Neural cell (in vitro differentiated cells): ENCODE measurements at regions not wholly inside any gene's neighbourhood (a gene's known extent, or its start where the extent isn't known, plus 50 kb on each side); places are given as distances from the start of the nearest gene placed in this dataset.

Source experiments
- H2AFZ ChIP-seq: fragments of 200-600, 300-800 bp; sonication (generic), shearing (Covaris generic); 2 replicates; pipeline ENCODE4 v1.6.0; 2014; ENCODE audit warnings: low read depth, mild to moderate bottlenecking, antibody characterized with exemption, low read length, moderate library complexity
- H3F3A ChIP-seq: fragments of 200-600 bp; shearing (Covaris generic); 2 replicates; pipeline ENCODE4 v1.6.1; 2016; ENCODE audit warnings: mild to moderate bottlenecking, moderate library complexity, mixed read lengths, antibody characterized with exemption, low read length; ENCODE audit not compliant: insufficient read depth, poor library complexity, severe bottlenecking
- H3K27ac ChIP-seq: fragments of 200-600, 300-800 bp; sonication (generic), shearing (Covaris generic); 2 replicates; pipeline ENCODE4 v1.5.1; 2014; ENCODE audit warnings: mild to moderate bottlenecking, low read length, moderate library complexity
- H3K27me3 ChIP-seq: fragments of 300-800, 200-600 bp; sonication (generic), shearing (Covaris generic); 2 replicates; pipeline ENCODE4 v1.6.0; 2014; ENCODE audit warnings: mild to moderate bottlenecking, low read depth, low read length, moderate library complexity; ENCODE audit not compliant: insufficient read depth
- H3K36me3 ChIP-seq: fragments of 300-800, 200-600 bp; sonication (generic), shearing (Covaris generic); 2 replicates; pipeline ENCODE4 v1.5.1; 2014; ENCODE audit warnings: mild to moderate bottlenecking, antibody characterized with exemption, low read length, moderate library complexity; ENCODE audit not compliant: insufficient read depth
- H3K4me2 ChIP-seq: fragments of 300-800, 200-600 bp; sonication (generic), shearing (Covaris generic); 2 replicates; pipeline ENCODE4 v1.6.0; 2014; ENCODE audit warnings: mild to moderate bottlenecking, low read length
- H3K4me3 ChIP-seq: fragments of 300-800, 200-600 bp; sonication (generic), shearing (Covaris generic); 2 replicates; pipeline ENCODE4 v1.5.1; 2014; ENCODE audit warnings: mild to moderate bottlenecking, low read length, moderate library complexity
- H3K79me2 ChIP-seq: fragments of 200-600 bp; shearing (Covaris generic); replicated peaks from 2 replicates; pipeline ENCODE4 v1.6.0; 2014; ENCODE audit warnings: mild to moderate bottlenecking, low read length, moderate library complexity; ENCODE audit not compliant: insufficient read depth
- H3K9ac ChIP-seq: fragments of 300-800, 200-600 bp; sonication (generic), shearing (Covaris generic); 2 replicates; pipeline ENCODE4 v1.6.1; 2016; ENCODE audit warnings: mild to moderate bottlenecking, low read length, mixed read lengths
- H3K9me2 ChIP-seq: fragments of 200-600 bp; shearing (Covaris generic); 2 replicates; pipeline ENCODE4 v1.6.1; 2016; ENCODE audit warnings: mild to moderate bottlenecking, low read length, mixed read lengths; ENCODE audit not compliant: insufficient read depth
- H3K9me3 ChIP-seq: fragments of 200-600, 300-800 bp; sonication (generic), shearing (Covaris generic); 2 replicates; pipeline ENCODE4 v1.6.1; 2016; ENCODE audit warnings: mild to moderate bottlenecking, mixed run types, low read length, moderate library complexity, mixed read lengths
- H4K20me1 ChIP-seq: fragments of 200-600 bp; shearing (Covaris generic); 2 replicates; pipeline ENCODE4 v1.6.1; 2016; ENCODE audit warnings: mild to moderate bottlenecking, mixed run types; ENCODE audit not compliant: insufficient read depth
- CTCF ChIP-seq: fragments of 450-650 bp; IDR thresholded peaks from 2 replicates; pipeline ENCODE4 v1.5.1; 2014; ENCODE audit warnings: antibody characterized with exemption, mild to moderate bottlenecking, moderate library complexity; ENCODE audit not compliant: poor library complexity, severe bottlenecking
- EP300 ChIP-seq: fragments of 450-650 bp; conservative IDR thresholded peaks from 2 replicates; pipeline ENCODE4 v1.6.1; 2014; ENCODE audit warnings: antibody characterized with exemption, mild to moderate bottlenecking, moderate library complexity; ENCODE audit not compliant: poor library complexity, severe bottlenecking
- EZH2 ChIP-seq: fragments of 200-600, 300-800 bp; shearing (Covaris generic), sonication (generic); IDR thresholded peaks from 2 replicates; pipeline ENCODE4 v1.6.1; 2014; ENCODE audit warnings: antibody characterized with exemption, low read length, borderline replicate concordance, mild to moderate bottlenecking; ENCODE audit not compliant: insufficient read depth, poor library complexity, severe bottlenecking
- MXI1 ChIP-seq: fragments of 450-650 bp; conservative IDR thresholded peaks from 2 replicates; pipeline ENCODE4 v1.6.1; 2014; ENCODE audit warnings: antibody characterized with exemption, mild to moderate bottlenecking; ENCODE audit not compliant: poor library complexity, severe bottlenecking
- POLR2AphosphoS5 ChIP-seq: IDR thresholded peaks from 2 replicates; pipeline ENCODE4 v1.6.1; 2012
- RAD21 ChIP-seq: fragments of 450-650 bp; conservative IDR thresholded peaks from 2 replicates; pipeline ENCODE4 v1.6.1; 2014; ENCODE audit warnings: antibody characterized with exemption, mild to moderate bottlenecking, moderate library complexity
- REST ChIP-seq: IDR thresholded peaks from 2 replicates; pipeline ENCODE4 v1.6.1; 2012; ENCODE audit warnings: borderline replicate concordance
- SMC3 ChIP-seq: fragments of 450-650 bp; conservative IDR thresholded peaks from 2 replicates; pipeline ENCODE4 v1.6.1; 2014; ENCODE audit warnings: antibody characterized with exemption, mild to moderate bottlenecking, moderate library complexity; ENCODE audit not compliant: poor library complexity
- TAF1 ChIP-seq: IDR thresholded peaks from 2 replicates; pipeline ENCODE4 v1.6.1; 2012; ENCODE audit warnings: low read depth

- no peak for TF ChIP-seq EP300
- TF ChIP-seq REST = no peak
- TF ChIP-seq MXI1 = no peak
- TF ChIP-seq EZH2 = no peak
- no peak for TF ChIP-seq CTCF
- TF ChIP-seq SMC3 = no peak
- no peak for TF ChIP-seq POLR2AphosphoS5
- TF ChIP-seq RAD21 = no peak
- TF ChIP-seq TAF1 = no peak
- H3K4me3 ChIP-seq = peak overlapping the region; percentile 60
- H3K4me2 ChIP-seq = peak overlapping the region; percentile 83
- no peaks in the 10 kb centered on the region for H3K27me3 ChIP-seq
- H3K9me2 ChIP-seq = no peaks in the 10 kb centered on the region
- H4K20me1 ChIP-seq = no peaks in the 10 kb centered on the region
- H3F3A ChIP-seq = no peaks in the 10 kb centered on the region
- peak overlapping the region; percentile 59 for H2AFZ ChIP-seq
- no peaks in the 10 kb centered on the region for H3K36me3 ChIP-seq
- H3K9ac ChIP-seq = peak overlapping the region; percentile 56
- H3K27ac ChIP-seq = peak overlapping the region; percentile 80
- H3K9me3 ChIP-seq = peaks cover 3% of the 10 kb centered on the region
- H3K79me2 ChIP-seq = peaks cover 5% of the 10 kb centered on the region
Measured at GRCh38 chr21:16455526-16455925, 725.7 kb downstream of the USP25 start.

- peak overlapping the region; percentile 60 for H3K4me3 ChIP-seq
- no peaks in the 10 kb centered on the region for H3F3A ChIP-seq
- no peaks in the 10 kb centered on the region for H3K9me2 ChIP-seq
- peak overlapping the region; percentile 83 for H3K4me2 ChIP-seq
- H3K9me3 ChIP-seq = peaks cover 3% of the 10 kb centered on the region
- no peaks in the 10 kb centered on the region for H4K20me1 ChIP-seq
- TF ChIP-seq SMC3 (peak; percentile 42), CTCF (no peak), EP300 (peak; percentile 79), POLR2AphosphoS5 (peak; percentile 60), TAF1 (no peak), RAD21 (peak; percentile 38), MXI1 (peak; percentile 26)
- H3K27me3 ChIP-seq = no peaks in the 10 kb centered on the region
- peaks cover 5% of the 10 kb centered on the region for H3K79me2 ChIP-seq
- H2AFZ ChIP-seq = peak overlapping the region; percentile 59
- H3K9ac ChIP-seq = peak overlapping the region; percentile 56
- H3K27ac ChIP-seq = peak overlapping the region; percentile 80
- no peaks in the 10 kb centered on the region for H3K36me3 ChIP-seq
Measured at GRCh38 chr21:16455978-16456377, 726.2 kb downstream of the USP25 start.
